H1 (cell line): ENCODE measurements at regions not wholly inside any gene's neighbourhood (a gene's known extent, or its start where the extent isn't known, plus 50 kb on each side); places are given as distances from the start of the nearest gene placed in this dataset.

Experiments
- CTCF ChIA-PET: fragments of 300-600 bp; sonication (Branson Sonifier 250); formaldehyde crosslinking; loops from one replicate; lab custom pipeline; 2021; ENCODE audit not compliant: partially characterized antibody; lab: Charles Lee
- POLR2A ChIA-PET: fragments of 300-600 bp; sonication (Branson Sonifier 250); formaldehyde crosslinking; loops from one replicate; lab custom pipeline; 2021; ENCODE audit warnings: inconsistent platforms; ENCODE audit not compliant: partially characterized antibody; lab: Charles Lee
- DNase-seq, 2 experiments: peaks; one replicate each; pipeline versions ENCODE4 v3.0.0 to v3.0.0-alpha.2; 2010 to 2022; ENCODE audit warnings: low spot score in 2 of 2, low read depth in 1 of 2, mixed read lengths in 1 of 2
- FAIRE-seq: peaks from 2 replicates; lab custom pipeline; 2011; peaks lifted over from hg19 to GRCh38; lab: Jason Lieb, UNC
- H2AFZ ChIP-seq: 2 replicates; pipeline ENCODE4 v1.8.1; 2012; ENCODE audit warnings: low read length, inconsistent platforms
- H2AK5ac ChIP-seq: 2 replicates; pipeline ENCODE4 v1.6.1; 2013; ENCODE audit warnings: low read depth, low read length
- H2BK120ac ChIP-seq: replicated peaks from 2 replicates; pipeline ENCODE3; 2013; ENCODE audit warnings: low read depth, low read length, inconsistent platforms
- H2BK12ac ChIP-seq: 2 replicates; pipeline ENCODE4 v1.6.1; 2013; ENCODE audit warnings: low read depth, low read length
- H2BK15ac ChIP-seq: 2 replicates; pipeline ENCODE4 v1.6.1; 2013; ENCODE audit warnings: low read length
- H2BK20ac ChIP-seq: 2 replicates; pipeline ENCODE4 v1.6.1; 2013; ENCODE audit warnings: low read length
- H2BK5ac ChIP-seq: 2 replicates; pipeline ENCODE4 v1.6.1; 2013; ENCODE audit warnings: low read depth, low read length
- H3K14ac ChIP-seq: 2 replicates; pipeline ENCODE4 v1.6.1; 2013; ENCODE audit warnings: inconsistent platforms; ENCODE audit not compliant: insufficient read length
- H3K18ac ChIP-seq: 2 replicates; pipeline ENCODE4 v1.6.1; 2013; ENCODE audit warnings: low read length; ENCODE audit errors: extremely low read depth
- H3K23ac ChIP-seq: 2 replicates; pipeline ENCODE4 v1.6.1; 2013; ENCODE audit warnings: inconsistent platforms; ENCODE audit not compliant: insufficient read length
- H3K23me2 ChIP-seq: 2 replicates; pipeline ENCODE4 v1.6.1; 2013; ENCODE audit warnings: low read depth, low read length
- H3K27ac ChIP-seq: 2 replicates; pipeline ENCODE4 v1.6.1; 2011; ENCODE audit warnings: low read depth, low read length, inconsistent platforms
- H3K27me3 ChIP-seq, 4 experiments: replicated peaks in 1 of 4; 1 replicate in 1 of 4; 2 replicates in 3 of 4; pipeline versions ENCODE4 v1.6.1 to v1.8.1; 2011 to 2013; ENCODE audit warnings: low read length in 3 of 4, mild to moderate bottlenecking in 3 of 4, inconsistent platforms in 2 of 4, mixed read lengths in 2 of 4, moderate library complexity in 1 of 4; ENCODE audit not compliant: control insufficient read depth in 3 of 4, insufficient read depth in 3 of 4; ENCODE audit errors: extremely low read depth in 1 of 4
- H3K36me3 ChIP-seq, 4 experiments: 2 replicates each; pipeline versions ENCODE4 v1.6.1 to v1.8.1; 2011 to 2013; ENCODE audit warnings: mild to moderate bottlenecking in 4 of 4, low read length in 3 of 4, moderate library complexity in 2 of 4, control low read depth in 1 of 4, inconsistent platforms in 1 of 4; ENCODE audit not compliant: insufficient read depth in 4 of 4, control insufficient read depth in 2 of 4
- H3K4ac ChIP-seq: replicated peaks from 2 replicates; pipeline ENCODE3; 2013; ENCODE audit warnings: low read length, low read depth, mixed read lengths, inconsistent platforms; ENCODE audit not compliant: insufficient read length
- H3K4me1 ChIP-seq, 4 experiments: replicated peaks in 1 of 4; 1 replicate in 1 of 4; 2 replicates in 3 of 4; pipeline versions ENCODE4 v1.6.1 to v1.8.1; 2011 to 2013; ENCODE audit warnings: low read length in 3 of 4, inconsistent platforms in 2 of 4, mixed read lengths in 1 of 4; ENCODE audit not compliant: insufficient read depth in 4 of 4, control insufficient read depth in 3 of 4
- H3K4me2 ChIP-seq, 2 experiments: 2 replicates each; pipeline versions ENCODE4 v1.6.1 to v1.8.1; 2011 to 2013; ENCODE audit warnings: low read depth in 2 of 2, low read length in 2 of 2, control low read depth in 1 of 2, inconsistent platforms in 1 of 2, mild to moderate bottlenecking in 1 of 2; ENCODE audit not compliant: insufficient read depth in 1 of 2
- H3K4me3 ChIP-seq, 4 experiments: fragments of 200-600, 300-600 bp in 1 of 4; sonication (generic), shearing (Covaris generic), sonication (Bioruptor Twin) in 1 of 4; 2 replicates each; pipeline versions ENCODE4 v1.5.1 to v1.8.1; 2011 to 2016; ENCODE audit warnings: low read length in 4 of 4, low read depth in 3 of 4, control low read depth in 2 of 4, inconsistent platforms in 2 of 4, mild to moderate bottlenecking in 2 of 4, mixed read lengths in 1 of 4, moderate library complexity in 1 of 4; ENCODE audit not compliant: insufficient read depth in 2 of 4; ENCODE audit errors: extremely low read depth in 1 of 4
- H3K56ac ChIP-seq: replicated peaks from 2 replicates; pipeline ENCODE3; 2013; ENCODE audit warnings: low read depth, mild to moderate bottlenecking, mixed read lengths, low read length, inconsistent platforms; ENCODE audit not compliant: insufficient read length
- H3K79me1 ChIP-seq: 2 replicates; pipeline ENCODE4 v1.6.1; 2013; ENCODE audit warnings: low read depth, low read length, control low read depth
- H3K79me2 ChIP-seq, 2 experiments: 2 replicates each; pipeline versions ENCODE4 v1.6.1 to v1.8.1; 2012 to 2013; ENCODE audit warnings: low read length in 2 of 2, mild to moderate bottlenecking in 2 of 2, inconsistent platforms in 1 of 2; ENCODE audit not compliant: insufficient read depth in 2 of 2, control insufficient read depth in 1 of 2
- H3K9ac ChIP-seq, 4 experiments: replicated peaks in 1 of 4; 1 replicate in 1 of 4; 2 replicates in 3 of 4; pipeline versions ENCODE4 v1.6.1 to v1.8.1; 2011 to 2013; ENCODE audit warnings: low read depth in 3 of 4, low read length in 3 of 4, control low read depth in 2 of 4, mild to moderate bottlenecking in 2 of 4, moderate library complexity in 2 of 4, inconsistent platforms in 1 of 4; ENCODE audit errors: extremely low read depth in 1 of 4
- H3K9me3 ChIP-seq, 2 experiments: 2 replicates each; pipeline versions ENCODE4 v1.6.1 to v1.8.1; 2012 to 2013; ENCODE audit warnings: mild to moderate bottlenecking in 2 of 2, moderate library complexity in 2 of 2, control low read depth in 1 of 2, inconsistent platforms in 1 of 2, low read depth in 1 of 2, low read length in 1 of 2, mixed read lengths in 1 of 2; ENCODE audit not compliant: insufficient read depth in 2 of 2
- H4K20me1 ChIP-seq, 2 experiments: replicated peaks in 1 of 2; 2 replicates each; pipeline versions ENCODE3 to v1.8.1; 2011 to 2013; ENCODE audit warnings: inconsistent platforms in 2 of 2, low read length in 2 of 2, mild to moderate bottlenecking in 1 of 2; ENCODE audit not compliant: insufficient read depth in 2 of 2, control insufficient read depth in 1 of 2
- H4K5ac ChIP-seq: 2 replicates; pipeline ENCODE4 v1.6.1; 2013; ENCODE audit warnings: low read length, low read depth, mixed read lengths, inconsistent platforms; ENCODE audit not compliant: insufficient read length
- H4K8ac ChIP-seq: 2 replicates; pipeline ENCODE4 v1.8.0; 2013; ENCODE audit warnings: mild to moderate bottlenecking, moderate library complexity, low read length, inconsistent platforms; ENCODE audit not compliant: insufficient read depth; ENCODE audit errors: extremely low read depth
- H4K91ac ChIP-seq: replicated peaks from 2 replicates; pipeline ENCODE3; 2013; ENCODE audit warnings: low read length, mixed read lengths, inconsistent platforms; ENCODE audit not compliant: insufficient read length
- CBX5 ChIP-seq: fragments of 300-800, 300-1000 bp; sonication (generic); IDR thresholded peaks from 2 replicates; pipeline ENCODE4 v1.7.1; 2016; ENCODE audit warnings: antibody characterized with exemption, low read length, low read depth
- EGR1 ChIP-seq: IDR thresholded peaks from 2 replicates; pipeline ENCODE4 v1.6.1; 2011; ENCODE audit warnings: low read depth, low read length, borderline replicate concordance
- SUZ12 ChIP-seq: fragments of 200-600 bp; sonication (generic); IDR thresholded peaks from 2 replicates; pipeline ENCODE4 v1.6.1; 2012; ENCODE audit warnings: mild to moderate bottlenecking, inconsistent platforms, low read length, moderate library complexity, mixed read lengths
- WGBS, 2 experiments: shearing (Covaris generic) in 1 of 2; methylation state at CpG; one replicate each; pipeline versions ENCODE4 v1.1.6 to v1.1.7; 2013 to 2015; ENCODE audit warnings: low lambda C conversion rate in 2 of 2, mixed read lengths in 2 of 2, inconsistent platforms in 1 of 2, low coverage in 1 of 2, missing lambda C conversion rate in 1 of 2; ENCODE audit not compliant: insufficient replicate concordance in 2 of 2, insufficient coverage in 1 of 2, insufficient read length in 1 of 2; ENCODE audit errors: extremely low coverage in 1 of 2, missing lambda C conversion rate in 1 of 2; 5-methylcytosine and 5-hydroxymethylcytosine counted together

DNA sequence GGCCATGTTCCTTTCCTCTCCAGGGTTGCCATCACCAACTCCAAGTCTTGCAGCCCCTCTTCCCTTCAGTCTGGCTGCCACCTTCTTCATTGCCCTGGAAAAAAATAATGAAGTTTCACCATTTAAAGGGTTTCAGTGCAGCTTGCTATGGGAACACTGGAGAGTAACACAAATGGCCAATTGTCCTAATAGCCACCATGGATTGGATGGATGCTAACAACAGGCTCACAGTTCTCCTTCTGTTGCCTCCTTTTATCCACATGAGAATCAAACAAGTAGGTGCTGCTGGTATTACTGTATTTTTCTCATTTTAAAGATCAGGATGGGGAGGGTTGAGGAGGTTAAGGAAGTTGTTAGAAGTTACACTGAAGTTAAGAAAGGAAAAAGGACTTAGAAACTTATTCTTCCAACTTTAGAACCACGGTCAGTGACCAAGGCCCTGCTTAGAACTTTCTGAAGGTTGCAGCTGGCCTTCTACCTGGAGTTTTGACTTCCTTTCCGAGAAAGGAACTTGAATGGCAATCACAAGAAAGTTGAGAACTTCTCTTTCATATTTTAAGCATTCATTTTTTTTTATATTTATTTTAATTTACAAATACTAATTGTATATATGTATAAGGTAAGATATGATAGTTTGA lies 198.0 kb upstream of the MAF start:
- Histone ChIP-seq H3K56ac (no peak overlapping the region), H3K27me3 (no peaks in the 10 kb centered on the region), H2BK15ac (no peak overlapping the region), H3K9ac (no peak overlapping the region), H2BK120ac (no peak overlapping the region), H3K79me2 (no peaks in the 10 kb centered on the region), H4K5ac (no peak overlapping the region), H3K14ac (no peak overlapping the region), H3K23ac (no peak overlapping the region), H2AFZ (no peak overlapping the region), H2BK5ac (no peak overlapping the region), H3K4me3 (no peak overlapping the region), H2AK5ac (no peak overlapping the region), H3K27ac (no peak overlapping the region), H3K36me3 (no peaks in the 10 kb centered on the region), H3K4me2 (no peak overlapping the region), H2BK20ac (no peak overlapping the region), H3K18ac (no peak overlapping the region), H4K91ac (no peak overlapping the region), H4K8ac (no peak overlapping the region), H4K20me1 (no peaks in the 10 kb centered on the region), H2BK12ac (no peak overlapping the region), H3K9me3 (no peaks in the 10 kb centered on the region), H3K79me1 (no peaks in the 10 kb centered on the region), H3K4ac (no peak overlapping the region), H3K23me2 (no peaks in the 10 kb centered on the region), H3K4me1 (no peaks in the 10 kb centered on the region)
- ChIA-PET CTCF (interaction anchor here (1.3 kb wide), 2 partner anchors 9 to 22 kb away, joined by 4 to 6 read pairs; no protein-coding TSS in a partner anchor), POLR2A (no interaction called here)
- FAIRE-seq, result no peak
- TF ChIP-seq CBX5 (no peak), EGR1 (no peak), SUZ12 (no peak)
- DNase-seq, result no peak
- WGBS, 2 experiments, result 97% methylated on average over 2 of the region's 2 CpGs; no CpG with 5 or more reads in 1 of the 2 experiments
